Chondrocyte (in vitro differentiated cells): ENCODE measurements at regions not wholly inside any gene's neighbourhood (a gene's known extent, or its start where the extent isn't known, plus 50 kb on each side); places are given as distances from the start of the nearest gene placed in this dataset.

Source experiments
- DNase-seq: peaks from one replicate; pipeline ENCODE4 v3.0.0; 2021; ENCODE audit warnings: mixed read lengths, low spot score
- H3K27ac Mint-ChIP-seq: one replicate; pipeline ENCODE4 v1.8.0; 2021; ENCODE audit warnings: mild to moderate bottlenecking, moderate library complexity, mixed read lengths; ENCODE audit not compliant: unreplicated experiment
- H3K27me3 Mint-ChIP-seq: 2 replicates; pipeline ENCODE4 v1.8.0; 2021; ENCODE audit warnings: low read depth, mixed read lengths
- H3K36me3 Mint-ChIP-seq: 2 replicates; pipeline ENCODE4 v1.8.0; 2021; ENCODE audit warnings: low read depth, mixed read lengths
- H3K4me1 Mint-ChIP-seq: 2 replicates; pipeline ENCODE4 v1.8.0; 2021; ENCODE audit warnings: low read depth, mild to moderate bottlenecking, mixed read lengths
- H3K4me3 Mint-ChIP-seq: one replicate; pipeline ENCODE4 v1.8.0; 2021; ENCODE audit warnings: mild to moderate bottlenecking, moderate library complexity, mixed read lengths; ENCODE audit not compliant: unreplicated experiment
- H3K9me3 Mint-ChIP-seq: 2 replicates; pipeline ENCODE4 v1.8.0; 2021; ENCODE audit warnings: low read depth, mixed read lengths
- CTCF ChIP-seq: fragments of 200-600 bp; sonication (generic); IDR thresholded peaks from 2 replicates; pipeline ENCODE4 v1.5.0; 2021; ENCODE audit warnings: antibody characterized with exemption, mild to moderate bottlenecking, moderate library complexity

- no peaks in the 10 kb centered on the region for H3K36me3 Mint-ChIP-seq
- no peaks in the 10 kb centered on the region for H3K9me3 Mint-ChIP-seq
- H3K4me1 Mint-ChIP-seq = peaks cover 22% of the 10 kb centered on the region
- no peak for DNase-seq
- no peak for TF ChIP-seq CTCF
- no peaks in the 10 kb centered on the region for H3K27me3 Mint-ChIP-seq
- peak overlapping the region; percentile 51 for H3K27ac Mint-ChIP-seq
- H3K4me3 Mint-ChIP-seq = no peak overlapping the region
Observed at GRCh38 chr5:103674739-103675138, 112.2 kb upstream of the NUDT12 start.

GRCh38 chr5:103674251-103674650 is 111.7 kb upstream of the NUDT12 start:
- no peak for TF ChIP-seq CTCF
- peaks cover 22% of the 10 kb centered on the region for H3K4me1 Mint-ChIP-seq
- DNase-seq = no peak
- H3K9me3 Mint-ChIP-seq = no peaks in the 10 kb centered on the region
- H3K4me3 Mint-ChIP-seq = no peak overlapping the region
- no peak overlapping the region for H3K27ac Mint-ChIP-seq
- H3K36me3 Mint-ChIP-seq = no peaks in the 10 kb centered on the region
- no peaks in the 10 kb centered on the region for H3K27me3 Mint-ChIP-seq

- H3K27ac Mint-ChIP-seq = no peak overlapping the region
- DNase-seq = no peak
- H3K4me1 Mint-ChIP-seq = peaks cover 12% of the 10 kb centered on the region
- no peak for TF ChIP-seq CTCF
- H3K9me3 Mint-ChIP-seq = no peaks in the 10 kb centered on the region
- H3K27me3 Mint-ChIP-seq = no peaks in the 10 kb centered on the region
- H3K36me3 Mint-ChIP-seq = no peaks in the 10 kb centered on the region
- no peak overlapping the region for H3K4me3 Mint-ChIP-seq
Observed at GRCh38 chr5:103669615-103670014, 107.0 kb upstream of the NUDT12 start.

- no peak for TF ChIP-seq CTCF
- no peak overlapping the region for H3K4me3 Mint-ChIP-seq
- no peak overlapping the region for H3K27ac Mint-ChIP-seq
- no peak for DNase-seq
- peaks cover 6% of the 10 kb centered on the region for H3K4me1 Mint-ChIP-seq
- H3K9me3 Mint-ChIP-seq = peaks cover 7% of the 10 kb centered on the region
- no peaks in the 10 kb centered on the region for H3K27me3 Mint-ChIP-seq
- peaks cover 3% of the 10 kb centered on the region for H3K36me3 Mint-ChIP-seq
Observed at GRCh38 chr5:103668281-103668680, 105.7 kb upstream of the NUDT12 start.

- no peak for DNase-seq
- no peak for TF ChIP-seq CTCF
- peaks cover 6% of the 10 kb centered on the region for H3K4me1 Mint-ChIP-seq
- H3K9me3 Mint-ChIP-seq = peaks cover 14% of the 10 kb centered on the region
- H3K27ac Mint-ChIP-seq = no peak overlapping the region
- H3K4me3 Mint-ChIP-seq = no peak overlapping the region
- H3K27me3 Mint-ChIP-seq = no peaks in the 10 kb centered on the region
- H3K36me3 Mint-ChIP-seq = peaks cover 6% of the 10 kb centered on the region
Observed at GRCh38 chr5:103667068-103667467, 104.5 kb upstream of the NUDT12 start.
